Motor neuron (in vitro differentiated cells): ENCODE measurements at regions not wholly inside any gene's neighbourhood (a gene's known extent, or its start where the extent isn't known, plus 50 kb on each side); places are given as distances from the start of the nearest gene placed in this dataset.

ENCODE experiments used
- ATAC-seq, 8 experiments: fragments of 200-7000 bp; cut with Tn5 transposase; replicated peaks in 6 of 8; 2 replicates each; pipeline ENCODE4 v1.8.0; 2021; ENCODE audit warnings: mild to moderate bottlenecking in 8 of 8, moderate library complexity in 8 of 8
- H3K27ac ChIP-seq, 2 donors: fragments of 250-450 bp; sonication (Bioruptor Pico); 2 replicates each; pipeline ENCODE4 v1.9.0; 2021; ENCODE audit warnings: antibody characterized with exemption in 2 of 2, mild to moderate bottlenecking in 2 of 2, moderate library complexity in 1 of 2
- H3K4me1 ChIP-seq, 2 donors: fragments of 250-450 bp; sonication (Bioruptor Pico); replicated peaks in 1 of 2; 2 replicates each; pipeline ENCODE4 v1.6.1; 2021; ENCODE audit warnings: antibody characterized with exemption in 2 of 2, mild to moderate bottlenecking in 2 of 2, moderate library complexity in 1 of 2
- H3K4me3 ChIP-seq, 5 donors: fragments of 250-450 bp; sonication (Bioruptor Pico); 2 replicates each; pipeline ENCODE4 v1.9.0; 2021; ENCODE audit warnings: antibody characterized with exemption in 5 of 5, mild to moderate bottlenecking in 5 of 5, moderate library complexity in 4 of 5
- WGBS, 10 experiments: fragments of 450-650 bp; shearing (Covaris generic); methylation state at CpG; one replicate each; pipeline ENCODE4 v1.0.0; 2022; 5-methylcytosine and 5-hydroxymethylcytosine counted together
- in situ Hi-C, 9 experiments: fragments of 400-800 bp; cut with MboI; loops; one replicate each; pipeline ENCODE4 v1.15.0; 2021; ENCODE audit warnings: low sequenced_read_pairs in 9 of 9, low pct_unique_long_range_greater_than_20kb in 2 of 9; ENCODE audit not compliant: unreplicated experiment in 9 of 9

GRCh38 chr11:98965358-98965757 lies 55.4 kb upstream of the CNTN5 start:
- in situ Hi-C loops, result no loop called here
- no peak for ATAC-seq
- H3K4me1 ChIP-seq, result no peaks in the 10 kb centered on the region
- no peak overlapping the region for H3K27ac ChIP-seq
- WGBS, 10 experiments, result 0 to 93% (median 40%) methylated on average over 1 of the region's 1 CpG; no CpG with 5 or more reads in 2 of the 10 experiments
- H3K4me3 ChIP-seq, result no peak overlapping the region

GRCh38 chr11:98965775-98966174 lies 55.0 kb upstream of the CNTN5 start:
- ATAC-seq, result no peak
- in situ Hi-C loops, result no loop called here

GRCh38 chr11:98967005-98967404 lies 53.7 kb upstream of the CNTN5 start:
- Histone ChIP-seq H3K4me3 (no peak overlapping the region), H3K4me1 (no peaks in the 10 kb centered on the region), H3K27ac (no peak overlapping the region)
- ATAC-seq, result no peak
- in situ Hi-C loops, result no loop called here
- 0 to 100% (median 91%) methylated on average over 1 to 4 of the region's 4 CpGs for WGBS, 10 experiments

More at GRCh38 chr11:98965775-98966174, 55.0 kb upstream of the CNTN5 start:
- Histone ChIP-seq H3K27ac (no peak overlapping the region), H3K4me3 (no peak overlapping the region), H3K4me1 (no peaks in the 10 kb centered on the region)
